H54 (cell line): ENCODE measurements at regions not wholly inside any gene's neighbourhood (a gene's known extent, or its start where the extent isn't known, plus 50 kb on each side); places are given as distances from the start of the nearest gene placed in this dataset.
A peak's percentile ranks its signal among the peaks of the same experiment; 100 is the strongest.
"Not testable (repeated sequence)": the region's sequence is repeated elsewhere in the genome, so short reads cannot be mapped to it uniquely, and the experiment has no call there.

Source experiments
- DNase-seq: peaks from one replicate; pipeline ENCODE4 v3.0.0; 2011; ENCODE audit warnings: low spot score, mixed read lengths; ENCODE audit not compliant: insufficient read length
- FAIRE-seq: peaks from 3 replicates; lab custom pipeline; 2011; peaks lifted over from hg19 to GRCh38; lab: Jason Lieb, UNC
- POLR2A ChIP-seq: IDR thresholded peaks from 2 replicates; pipeline ENCODE4 v1.6.1; 2011; ENCODE audit warnings: low read depth, mild to moderate bottlenecking, low read length

- FAIRE-seq: no peak
- DNase-seq: no peak
- TF ChIP-seq POLR2A: no peak
Measured at GRCh38 chr3:153843994-153844393, 277.2 kb upstream of the ARHGEF26 start.

GRCh38 chr3:153845311-153845710 lies 275.9 kb upstream of the ARHGEF26 start:
- no peak for FAIRE-seq
- no peak for DNase-seq
- TF ChIP-seq POLR2A: no peak

DNA sequence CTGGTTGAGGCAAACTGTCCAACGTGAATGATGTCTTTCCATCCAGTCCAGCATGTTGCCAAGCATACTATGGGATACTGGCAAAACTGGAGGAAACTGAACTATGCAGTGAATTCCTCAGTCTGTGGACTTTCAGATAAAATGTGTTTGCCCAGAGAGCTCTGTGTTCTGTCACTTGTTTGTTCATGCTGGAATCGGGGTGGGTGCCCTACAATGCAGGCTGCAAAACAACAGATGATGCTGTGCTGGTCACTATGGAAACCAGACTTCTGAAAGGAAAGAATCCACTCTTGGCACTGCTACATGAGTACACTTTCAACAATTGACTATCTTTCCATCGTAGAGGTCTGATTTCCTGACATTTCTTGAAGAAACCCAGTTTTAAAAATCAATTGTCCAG lies 272.5 kb upstream of the ARHGEF26 start:
- no peak for DNase-seq
- FAIRE-seq: no peak

GRCh38 chr3:153852355-153852754 lies 268.8 kb upstream of the ARHGEF26 start:
- TF ChIP-seq POLR2A: no peak
- no peak for DNase-seq
- FAIRE-seq: no peak

More for the DNA sequence above, 272.5 kb upstream of the ARHGEF26 start:
- TF ChIP-seq POLR2A: no peak

- TF ChIP-seq POLR2A: no peak
- DNase-seq (no peak), FAIRE-seq (no peak)
Measured at GRCh38 chr3:153853163-153853562, 268.0 kb upstream of the ARHGEF26 start.

GRCh38 chr3:153855772-153856171 lies 265.4 kb upstream of the ARHGEF26 start:
- no peak for TF ChIP-seq POLR2A
- DNase-seq: no peak
- no peak for FAIRE-seq

GRCh38 chr3:153856932-153857331 lies 264.3 kb upstream of the ARHGEF26 start:
- TF ChIP-seq POLR2A: no peak
- peak; percentile 15 for DNase-seq
- FAIRE-seq: peak; percentile 15

GRCh38 chr3:153864793-153865192 lies 256.4 kb upstream of the ARHGEF26 start:
- no peak for FAIRE-seq
- no peak for TF ChIP-seq POLR2A

GRCh38 chr3:153866901-153867300 lies 254.3 kb upstream of the ARHGEF26 start:
- DNase-seq (no peak), FAIRE-seq (no peak)
- no peak for TF ChIP-seq POLR2A

More at GRCh38 chr3:153864793-153865192, 256.4 kb upstream of the ARHGEF26 start:
- no peak for DNase-seq

GRCh38 chr3:153874348-153874747 lies 246.8 kb upstream of the ARHGEF26 start:
- not testable (repeated sequence) for FAIRE-seq, DNase-seq

DNA sequence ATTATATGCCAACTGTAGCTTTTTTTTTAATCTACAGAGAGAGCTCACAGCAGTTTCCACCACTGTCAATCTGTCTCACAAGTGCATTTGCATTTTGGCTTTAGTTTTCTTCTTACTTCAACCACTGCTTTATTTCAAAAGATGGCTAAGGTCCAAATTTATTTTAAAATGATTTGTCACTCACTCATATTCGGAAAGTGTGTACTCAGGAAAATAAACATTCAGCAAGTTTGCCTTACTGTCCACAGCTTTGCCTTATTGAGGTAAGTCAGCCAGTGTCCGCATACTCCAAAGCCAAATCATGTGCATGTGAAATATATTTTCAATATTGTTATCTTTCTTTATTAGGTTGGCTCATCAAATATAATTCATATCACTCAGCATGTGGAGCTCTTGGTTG lies 240.7 kb upstream of the ARHGEF26 start:
- TF ChIP-seq POLR2A: no peak
- FAIRE-seq (no peak), DNase-seq (no peak)

GRCh38 chr3:153881201-153881600 lies 240.0 kb upstream of the ARHGEF26 start:
- DNase-seq: no peak
- FAIRE-seq: peak; percentile 6
- no peak for TF ChIP-seq POLR2A

- FAIRE-seq (no peak), DNase-seq (no peak)
- no peak for TF ChIP-seq POLR2A
Measured at GRCh38 chr3:153885359-153885758, 235.8 kb upstream of the ARHGEF26 start.

DNA sequence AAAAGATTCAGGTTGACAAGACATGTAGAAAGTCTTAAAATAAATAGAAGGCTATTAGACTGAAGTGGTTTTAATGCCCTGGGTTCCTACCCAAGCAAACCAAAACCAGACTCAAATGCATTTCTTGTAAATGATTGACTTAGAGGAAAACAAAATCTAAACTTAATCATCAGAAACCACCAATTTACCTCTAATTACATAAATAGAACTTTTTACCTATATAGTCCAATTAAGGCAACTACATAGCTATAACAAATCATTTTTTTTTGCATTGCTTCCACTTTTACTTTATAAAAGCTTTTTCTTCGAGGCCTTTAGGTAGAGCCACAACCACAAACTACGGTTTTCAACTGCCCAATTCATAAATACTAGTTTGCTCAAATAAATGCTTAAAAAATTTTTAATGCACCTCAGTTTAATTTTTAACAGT lies 231.3 kb upstream of the ARHGEF26 start:
- no peak for DNase-seq
- TF ChIP-seq POLR2A: no peak
- no peak for FAIRE-seq

- DNase-seq: no peak
- FAIRE-seq: peak; percentile 80
- no peak for TF ChIP-seq POLR2A
Measured at GRCh38 chr3:153892126-153892525, 229.1 kb upstream of the ARHGEF26 start.

- FAIRE-seq: no peak
- TF ChIP-seq POLR2A: no peak
Measured at GRCh38 chr3:153894857-153895256, 226.3 kb upstream of the ARHGEF26 start.

DNA sequence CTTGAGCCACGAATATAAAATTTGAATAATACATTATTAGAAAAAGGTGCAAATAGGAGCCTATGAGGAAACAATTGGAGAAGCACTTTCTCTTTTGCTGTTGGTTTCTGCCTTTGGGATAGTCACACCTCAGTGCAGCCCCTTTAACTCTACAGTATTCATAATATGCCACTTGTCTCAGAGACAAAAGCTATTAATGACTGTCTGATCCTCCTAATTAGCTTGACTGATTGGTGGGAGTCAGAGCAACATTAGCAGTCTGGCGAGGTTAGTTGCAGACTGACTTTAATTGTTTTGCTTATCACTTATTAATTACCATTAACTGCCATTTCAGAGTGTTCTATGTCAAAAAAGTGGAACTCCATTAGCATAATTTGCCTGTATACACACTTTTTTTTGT lies 225.0 kb upstream of the ARHGEF26 start:
- DNase-seq (no peak), FAIRE-seq (no peak)
- no peak for TF ChIP-seq POLR2A

More at GRCh38 chr3:153894857-153895256, 226.3 kb upstream of the ARHGEF26 start:
- DNase-seq: no peak
